Umbilical cord (tissue), 1 donor: ENCODE measurements at regions not wholly inside any gene's neighbourhood (a gene's known extent, or its start where the extent isn't known, plus 50 kb on each side); places are given as distances from the start of the nearest gene placed in this dataset.
A peak's percentile ranks its signal among the peaks of the same experiment; 100 is the strongest.

Experiments
- DNase-seq: peaks from one replicate; pipeline ENCODE4 v3.0.0-alpha.2; 2015; ENCODE audit warnings: low spot score

GRCh38 chr20:55269913-55270312 lies 735.4 kb downstream of the CBLN4 start:
- DNase-seq = no peak

- no peak for DNase-seq
Observed at GRCh38 chr20:55266361-55266760, 739.0 kb downstream of the CBLN4 start.

GRCh38 chr20:55264703-55265239 lies 740.5 kb downstream of the CBLN4 start:
- DNase-seq = no peak

- no peak for DNase-seq
Observed at GRCh38 chr20:55258559-55258958, 746.8 kb downstream of the CBLN4 start.

- DNase-seq = no peak
Observed at GRCh38 chr20:55255016-55255415, 750.3 kb downstream of the CBLN4 start.

GRCh38 chr20:55253781-55254180 lies 751.5 kb downstream of the CBLN4 start:
- peak; percentile 91 for DNase-seq

GRCh38 chr20:55252521-55252920 lies 752.8 kb downstream of the CBLN4 start:
- peak; percentile 82 for DNase-seq

GRCh38 chr20:55251170-55251569 lies 754.1 kb downstream of the CBLN4 start:
- no peak for DNase-seq

GRCh38 chr20:55242853-55243252 lies 762.5 kb downstream of the CBLN4 start:
- no peak for DNase-seq

- no peak for DNase-seq
Observed at GRCh38 chr20:55239269-55239668, 763.9 kb downstream of the DOK5 start.

GRCh38 chr20:55232647-55233046 lies 757.3 kb downstream of the DOK5 start:
- no peak for DNase-seq

GRCh38 chr20:55229451-55229850 lies 754.1 kb downstream of the DOK5 start:
- no peak for DNase-seq

GRCh38 chr20:55216525-55217242 lies 741.3 kb downstream of the DOK5 start:
- DNase-seq = no peak

- no peak for DNase-seq
Observed at GRCh38 chr20:55213653-55214052, 738.3 kb downstream of the DOK5 start.

- no peak for DNase-seq
Observed at GRCh38 chr20:55211481-55211880, 736.1 kb downstream of the DOK5 start.

GRCh38 chr20:55205665-55206064 lies 730.3 kb downstream of the DOK5 start:
- DNase-seq = no peak

GRCh38 chr20:55200317-55200716 lies 724.9 kb downstream of the DOK5 start:
- no peak for DNase-seq

- no peak for DNase-seq
Observed at GRCh38 chr20:55194947-55195346, 719.6 kb downstream of the DOK5 start.

GRCh38 chr20:55186228-55186627 lies 710.8 kb downstream of the DOK5 start:
- DNase-seq = no peak

- DNase-seq = no peak
Observed at GRCh38 chr20:55175081-55175480, 699.7 kb downstream of the DOK5 start.

- no peak for DNase-seq
Observed at GRCh38 chr20:55174635-55175034, 699.2 kb downstream of the DOK5 start.

GRCh38 chr20:55174172-55174571 lies 698.8 kb downstream of the DOK5 start:
- no peak for DNase-seq

GRCh38 chr20:55173601-55174000 lies 698.2 kb downstream of the DOK5 start:
- DNase-seq = no peak
